HG02678 (cell line): ENCODE measurements at regions not wholly inside any gene's neighbourhood (a gene's known extent, or its start where the extent isn't known, plus 50 kb on each side); places are given as distances from the start of the nearest gene placed in this dataset.
"Not testable (repeated sequence)": the region's sequence is repeated elsewhere in the genome, so short reads cannot be mapped to it uniquely, and the experiment has no call there.

Source experiments
- ATAC-seq: cut with Tn5 transposase; IDR thresholded peaks from one replicate; pipeline ENCODE4 v1.9.1; 2021; ENCODE audit warnings: mild to moderate bottlenecking, moderate library complexity; ENCODE audit not compliant: unreplicated experiment

GRCh38 chr6:58342287-58342686 is 1024.9 kb downstream of the PRIM2 start:
- ATAC-seq = not testable (repeated sequence)

GRCh38 chr6:58347534-58347933 is 1030.1 kb downstream of the PRIM2 start:
- ATAC-seq = not testable (repeated sequence)

- not testable (repeated sequence) for ATAC-seq
Observed at GRCh38 chr6:58351619-58352018, 1034.2 kb downstream of the PRIM2 start.

- not testable (repeated sequence) for ATAC-seq
Observed at GRCh38 chr6:58358452-58358851, 1041.0 kb downstream of the PRIM2 start.

GRCh38 chr6:58365856-58366255 is 1048.4 kb downstream of the PRIM2 start:
- not testable (repeated sequence) for ATAC-seq

GRCh38 chr6:58406659-58407058 is 1089.2 kb downstream of the PRIM2 start:
- ATAC-seq = not testable (repeated sequence)

- no peak for ATAC-seq
Observed at GRCh38 chr6:58419321-58419720, 1101.9 kb downstream of the PRIM2 start.
